22Rv1 (cell line): ENCODE measurements at regions not wholly inside any gene's neighbourhood (a gene's known extent, or its start where the extent isn't known, plus 50 kb on each side); places are given as distances from the start of the nearest gene placed in this dataset.

Source experiments
- CTCF ChIP-seq: fragments of 450-650 bp; IDR thresholded peaks from 2 replicates; pipeline ENCODE4 v1.5.1; 2017; ENCODE audit warnings: mild to moderate bottlenecking
- ZFX ChIP-seq: fragments of 450-650 bp; IDR thresholded peaks from 2 replicates; pipeline ENCODE4 v1.6.1; 2017; ENCODE audit warnings: antibody characterized with exemption, borderline replicate concordance

GRCh38 chr20:3349786-3350185 is 57.7 kb downstream of the DNAAF9 start:
- TF ChIP-seq ZFX = no peak
- no peak for TF ChIP-seq CTCF
